ENCODE measurements at regions not wholly inside any gene's neighbourhood (a gene's known extent, or its start where the extent isn't known, plus 50 kb on each side); places are given as distances from the start of the nearest gene placed in this dataset.

DNA sequence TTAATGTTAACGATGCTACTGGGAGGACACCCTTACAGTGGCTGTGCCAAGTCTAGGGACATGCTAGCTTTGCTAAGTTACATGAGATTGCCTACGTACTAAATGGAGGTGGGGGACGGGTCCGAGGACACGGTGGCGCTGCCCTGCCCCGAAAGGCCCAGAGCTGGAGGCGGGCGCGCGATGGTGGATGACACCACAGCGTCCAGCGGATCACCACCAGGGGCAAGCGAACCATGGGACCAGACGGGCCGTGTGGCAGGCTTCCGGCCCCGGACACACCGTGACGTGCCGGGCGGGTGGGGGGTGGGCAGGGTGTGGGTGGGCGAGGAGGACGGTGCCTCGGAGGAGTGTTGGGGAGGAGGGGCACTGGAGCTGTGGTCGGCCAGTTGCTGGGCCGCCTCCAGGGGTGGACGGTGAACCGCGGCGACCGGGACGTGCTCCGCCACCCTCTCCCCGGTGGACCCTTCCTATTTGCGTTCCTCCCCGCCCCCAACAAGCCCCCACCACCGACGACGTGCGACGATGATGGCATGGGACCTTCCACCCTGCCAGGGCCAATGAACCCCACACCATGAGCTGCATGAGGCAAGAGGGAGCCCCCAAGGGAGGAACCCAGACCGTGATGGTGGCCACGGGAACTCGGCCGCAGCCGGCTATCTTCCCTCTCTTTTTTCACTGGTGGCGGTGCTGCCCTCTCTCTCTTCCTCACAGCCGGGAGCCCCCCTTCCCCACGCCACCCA is 773.3 kb upstream of the DEFB115 start:
- H3K36me3 ChIP-seq (ENCODE audit: control insufficient read depth in 4 of 4, insufficient read depth in 3 of 4, low read depth in 1 of 4, low read length in 3 of 4): no peaks in the 10 kb centered on the region
- H3K4me3 ChIP-seq (ENCODE audit: low read depth in 1 of 3, low read length in 3 of 3): no peak overlapping the region
- DNase-seq (ENCODE audit: low spot score): no peak
- H3K27me3 ChIP-seq (ENCODE audit: control insufficient read depth in 4 of 4, insufficient read depth in 4 of 4, low read length in 3 of 4): no peaks in the 10 kb centered on the region
- H3K4me1 ChIP-seq (ENCODE audit: control insufficient read depth in 4 of 4, insufficient read depth in 4 of 4, low read length in 3 of 4): no peaks in the 10 kb centered on the region
- no peak overlapping the region for H3K9ac ChIP-seq (ENCODE audit: low read depth in 1 of 2, low read length in 2 of 2)
- H3K27ac ChIP-seq (ENCODE audit: low read depth in 1 of 2, low read length in 2 of 2): no peak overlapping the region
- H3K9me3 ChIP-seq (ENCODE audit: control insufficient read depth in 4 of 4, low read length in 3 of 4): peaks cover 0 to 4% (median 0%) of the 10 kb centered on the region in 4 donors
- WGBS: 94% methylated on average over 49 of the region's 50 CpGs
- TF ChIP-seq GABPA (IDR thresholded peaks at IDR 0.05 in 1 of 2, conservative IDR thresholded peaks at IDR 0.05 in 1 of 2) (no peak), RXRA (IDR thresholded peaks at IDR 0.05) (no peak), JUND (IDR thresholded peaks at IDR 0.05) (no peak), SP1 (IDR thresholded peaks at IDR 0.05) (no peak), HNF4A (conservative IDR thresholded peaks at IDR 0.05) (no peak), REST (IDR thresholded peaks at IDR 0.05) (no peak), ZBTB33 (IDR thresholded peaks at IDR 0.05) (no peak), EGR1 (IDR thresholded peaks at IDR 0.05; ENCODE audit: low read depth in 2 of 2) (no peak)

GRCh38 chr20:30484749-30485070 is 772.8 kb upstream of the DEFB115 start:
- no peak overlapping the region for H3K27ac ChIP-seq (ENCODE audit: low read depth in 1 of 2, low read length in 2 of 2)
- no peaks in the 10 kb centered on the region for H3K27me3 ChIP-seq (ENCODE audit: control insufficient read depth in 4 of 4, insufficient read depth in 4 of 4, low read length in 3 of 4)
- H3K9me3 ChIP-seq (ENCODE audit: control insufficient read depth in 4 of 4, low read length in 3 of 4): peaks cover 0 to 4% (median 0%) of the 10 kb centered on the region in 4 donors
- no peak for DNase-seq (ENCODE audit: low spot score)
- no peak for TF ChIP-seq YY1 (IDR thresholded peaks at IDR 0.05)
- TF ChIP-seq HNF4A (conservative IDR thresholded peaks at IDR 0.05): no peak
- TF ChIP-seq TAF1 (conservative IDR thresholded peaks at IDR 0.05): no peak
- TF ChIP-seq GABPA (IDR thresholded peaks at IDR 0.05 in 1 of 2, conservative IDR thresholded peaks at IDR 0.05 in 1 of 2): no peak
- H3K4me3 ChIP-seq (ENCODE audit: low read depth in 1 of 3, low read length in 3 of 3): no peak overlapping the region
- H3K9ac ChIP-seq (ENCODE audit: low read depth in 1 of 2, low read length in 2 of 2): no peak overlapping the region
- H3K4me1 ChIP-seq (ENCODE audit: control insufficient read depth in 4 of 4, insufficient read depth in 4 of 4, low read length in 3 of 4): no peaks in the 10 kb centered on the region
- 93% methylated on average over 17 of the region's 17 CpGs for WGBS
- no peaks in the 10 kb centered on the region for H3K36me3 ChIP-seq (ENCODE audit: control insufficient read depth in 4 of 4, insufficient read depth in 3 of 4, low read depth in 1 of 4, low read length in 3 of 4)

- Histone ChIP-seq H3K27ac (ENCODE audit: low read depth in 1 of 2, low read length in 2 of 2) (no peak overlapping the region), H3K9ac (ENCODE audit: low read depth in 1 of 2, low read length in 2 of 2) (no peak overlapping the region), H3K27me3 (ENCODE audit: control insufficient read depth in 4 of 4, insufficient read depth in 4 of 4, low read length in 3 of 4) (no peaks in the 10 kb centered on the region), H3K4me1 (ENCODE audit: control insufficient read depth in 4 of 4, insufficient read depth in 4 of 4, low read length in 3 of 4) (no peaks in the 10 kb centered on the region), H3K4me3 (ENCODE audit: low read depth in 1 of 3, low read length in 3 of 3) (no peak overlapping the region), H3K36me3 (ENCODE audit: control insufficient read depth in 4 of 4, insufficient read depth in 3 of 4, low read depth in 1 of 4, low read length in 3 of 4) (no peaks in the 10 kb centered on the region), H3K9me3 (ENCODE audit: control insufficient read depth in 4 of 4, low read length in 3 of 4) (peaks cover 0 to 4% (median 0%) of the 10 kb centered on the region in 4 donors)
- 93% methylated on average over 50 of the region's 50 CpGs for WGBS
- no peak for DNase-seq (ENCODE audit: low spot score)
- no peak for TF ChIP-seq RXRA (IDR thresholded peaks at IDR 0.05)
- TF ChIP-seq REST (IDR thresholded peaks at IDR 0.05): no peak
- no peak for TF ChIP-seq JUND (IDR thresholded peaks at IDR 0.05)
- no peak for TF ChIP-seq FOXA1 (IDR thresholded peaks at IDR 0.05)
- no peak for TF ChIP-seq SP1 (IDR thresholded peaks at IDR 0.05)
- TF ChIP-seq HNF4A (conservative IDR thresholded peaks at IDR 0.05): no peak
- no peak for TF ChIP-seq TAF1 (conservative IDR thresholded peaks at IDR 0.05)
- no peak for TF ChIP-seq FOXA2 (IDR thresholded peaks at IDR 0.05)
- TF ChIP-seq, protein P1, sequence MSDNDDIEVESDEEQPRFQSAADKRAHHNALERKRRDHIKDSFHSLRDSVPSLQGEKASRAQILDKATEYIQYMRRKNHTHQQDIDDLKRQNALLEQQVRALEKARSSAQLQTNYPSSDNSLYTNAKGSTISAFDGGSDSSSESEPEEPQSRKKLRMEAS (IDR thresholded peaks at IDR 0.05): no peak
- TF ChIP-seq, protein P2, sequence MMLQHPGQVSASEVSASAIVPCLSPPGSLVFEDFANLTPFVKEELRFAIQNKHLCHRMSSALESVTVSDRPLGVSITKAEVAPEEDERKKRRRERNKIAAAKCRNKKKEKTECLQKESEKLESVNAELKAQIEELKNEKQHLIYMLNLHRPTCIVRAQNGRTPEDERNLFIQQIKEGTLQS (IDR thresholded peaks at IDR 0.05): no peak
- no peak for TF ChIP-seq RAD21 (IDR thresholded peaks at IDR 0.05)
- TF ChIP-seq GABPA (IDR thresholded peaks at IDR 0.05 in 1 of 2, conservative IDR thresholded peaks at IDR 0.05 in 1 of 2): no peak
- no peak for TF ChIP-seq NR2F2 (IDR thresholded peaks at IDR 0.05)
Measured at GRCh38 chr20:30485331-30486102, 771.9 kb upstream of the DEFB115 start.

Measured in liver (tissue), 7 donors.